NCI-H1930 (cell line): ENCODE measurements at regions not wholly inside any gene's neighbourhood (a gene's known extent, or its start where the extent isn't known, plus 50 kb on each side); places are given as distances from the start of the nearest gene placed in this dataset.

ENCODE experiments used
- DNase-seq, 2 experiments: peaks; one replicate each; lab custom pipeline; 2025; lab: John Stamatoyannopoulos, UW

DNA sequence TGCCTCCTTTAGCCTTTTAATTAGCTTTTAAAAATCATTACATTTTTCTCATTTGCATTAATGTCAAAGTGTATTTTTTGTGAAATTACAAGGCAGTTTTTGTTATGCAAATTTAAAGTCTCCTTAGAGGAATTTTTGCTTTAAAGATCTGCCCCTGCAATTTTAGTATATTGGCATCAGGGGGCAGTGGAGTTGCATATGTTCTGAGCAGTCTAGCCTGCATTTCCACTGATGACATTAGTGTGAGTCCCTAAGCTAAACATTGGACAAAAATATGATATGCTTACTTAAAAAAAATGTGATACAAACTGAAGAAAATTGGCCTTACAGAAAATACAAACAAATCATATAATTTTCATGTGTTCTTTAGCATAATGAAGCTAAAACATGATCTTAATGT is 426.5 kb downstream of the SLC4A3 start:
- no peak for DNase-seq

DNA sequence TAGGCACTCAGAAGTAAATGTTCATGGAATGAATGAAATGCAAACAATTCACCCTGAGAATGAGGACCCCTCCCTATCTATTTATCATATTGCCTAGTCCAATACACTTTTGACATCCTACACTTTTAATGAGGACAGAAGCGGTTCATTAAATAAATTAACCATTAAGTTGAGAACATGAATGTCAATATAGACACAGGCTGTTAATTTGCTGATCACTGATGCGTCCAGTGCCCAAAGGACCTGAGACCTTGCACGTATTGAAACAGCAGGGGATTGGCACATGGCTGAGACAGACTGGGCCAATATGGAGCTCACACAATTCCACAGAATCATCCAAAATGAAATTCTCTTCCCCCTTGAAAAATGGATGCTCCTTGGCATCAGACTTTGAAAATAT is 430.0 kb downstream of the SLC4A3 start:
- DNase-seq, result peak in 1 of 2 experiments; percentile 17

DNA sequence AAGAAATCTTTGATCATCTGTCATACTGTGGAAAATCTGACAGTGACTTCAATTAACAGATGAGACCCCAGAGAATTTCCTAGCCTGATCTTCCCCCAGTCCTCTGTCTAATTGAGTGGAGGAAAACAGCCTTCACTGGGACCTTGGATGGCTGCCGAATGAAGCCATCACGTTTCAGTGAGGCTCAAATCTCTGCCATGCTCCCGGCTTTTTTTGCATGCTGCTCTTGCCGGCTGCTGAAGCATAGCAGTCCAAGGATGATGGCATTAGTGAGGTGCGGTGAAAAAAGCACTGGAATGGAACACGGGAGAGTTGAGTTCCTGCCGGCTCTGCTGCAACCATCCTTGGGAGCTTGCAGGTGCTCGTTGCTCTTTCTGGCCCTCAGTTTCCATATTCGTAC is 430.5 kb downstream of the SLC4A3 start:
- no peak for DNase-seq

DNA sequence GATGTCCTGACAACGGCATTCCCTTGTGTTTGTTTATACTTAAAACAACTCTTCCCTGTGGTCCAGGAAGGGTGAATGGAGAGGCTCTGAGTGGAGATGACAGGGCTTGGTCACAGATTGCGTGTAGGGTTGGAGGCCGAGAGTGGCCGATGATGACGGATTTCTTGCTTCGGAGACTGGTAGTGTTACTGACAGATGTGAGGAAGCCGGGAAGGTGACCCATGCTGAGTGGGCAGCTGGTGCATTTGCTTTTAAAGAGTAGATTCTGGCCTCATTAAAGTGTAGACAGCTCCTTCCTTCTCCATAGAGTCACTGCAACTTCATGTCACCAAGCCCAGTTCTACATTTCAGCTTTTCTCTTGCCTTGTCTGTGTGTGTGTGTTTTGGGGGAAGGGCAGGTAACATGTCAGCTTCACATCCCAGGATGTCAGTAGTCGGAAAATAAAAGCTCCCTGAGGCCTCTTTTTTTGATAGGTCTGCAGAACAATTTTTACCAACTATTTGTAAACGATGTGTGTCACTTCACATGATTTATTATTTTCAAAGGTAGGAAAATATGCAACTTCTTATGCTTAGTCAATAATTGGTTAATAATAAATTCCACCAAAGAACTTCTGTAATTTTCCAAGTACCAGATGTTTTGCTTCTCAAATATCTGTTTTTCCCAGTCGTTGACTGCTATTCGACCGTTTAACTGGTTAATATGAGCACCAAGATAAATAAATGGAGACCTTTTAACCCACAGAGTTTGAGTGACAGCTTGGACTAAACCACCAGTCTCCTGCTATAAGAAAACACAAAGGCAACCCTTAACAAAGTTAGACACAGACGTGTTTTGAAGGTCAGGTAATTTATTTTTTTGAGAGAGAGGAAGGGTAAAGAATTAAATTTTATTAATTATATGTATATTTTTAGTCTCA is 436.9 kb downstream of the SLC4A3 start:
- DNase-seq, result no peak

DNA sequence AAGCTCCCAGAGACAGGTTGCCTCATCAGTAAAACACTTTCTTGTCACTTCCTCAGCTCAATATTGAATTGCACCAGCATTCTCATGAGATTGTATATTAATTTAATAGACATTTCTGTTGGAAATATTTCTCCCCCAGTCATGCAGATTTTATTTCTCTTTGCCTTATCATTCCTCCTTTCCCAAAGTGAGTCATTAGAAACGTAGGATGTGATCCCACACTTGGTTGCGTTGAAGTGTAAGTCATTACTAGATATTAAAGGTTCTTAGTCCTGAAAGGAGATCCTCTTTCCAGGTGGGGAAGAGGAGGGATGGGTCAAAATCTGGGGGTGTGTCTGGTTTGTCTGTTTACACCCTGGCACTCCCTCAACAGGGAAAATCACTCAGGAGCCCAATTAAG is 438.2 kb downstream of the SLC4A3 start:
- DNase-seq, result no peak

DNA sequence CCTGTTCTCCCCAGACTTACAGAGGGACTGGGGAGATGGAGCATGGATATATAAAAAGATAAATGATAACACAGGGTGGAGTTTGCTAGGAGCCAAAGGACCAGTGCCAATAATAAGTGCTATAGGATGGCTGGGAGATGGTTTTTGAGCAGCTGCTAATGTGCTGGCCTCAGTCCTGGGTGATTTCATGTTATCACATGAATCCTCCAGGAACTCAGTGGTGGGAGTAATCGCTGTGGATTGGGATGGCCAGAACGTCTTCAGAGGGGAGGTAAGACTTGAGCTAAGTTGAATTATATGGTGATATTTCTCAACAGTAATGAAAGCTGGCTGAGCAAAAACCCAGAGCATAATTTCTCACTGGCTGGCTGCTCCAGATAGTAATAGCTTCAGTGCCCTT is 441.4 kb downstream of the SLC4A3 start:
- DNase-seq, result no peak

DNA sequence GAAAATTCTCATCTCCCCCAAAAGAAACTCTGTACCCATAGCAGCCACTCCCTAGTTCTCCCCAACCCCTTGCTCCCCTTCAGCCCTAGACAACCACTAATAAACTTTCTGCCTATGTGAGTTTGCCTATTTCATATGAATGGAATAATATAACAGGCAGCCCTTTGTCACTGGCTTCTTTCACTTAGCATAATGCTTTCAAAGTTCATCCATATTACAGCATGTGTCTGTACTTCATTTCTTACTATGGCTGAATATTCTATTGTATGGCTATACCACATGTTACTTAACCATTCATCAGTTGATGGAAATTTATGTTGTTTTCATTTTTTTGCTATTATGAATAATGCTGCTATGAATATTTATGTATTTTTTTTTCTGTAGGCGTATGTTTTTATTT is 442.9 kb downstream of the SLC4A3 start:
- DNase-seq, result no peak

DNA sequence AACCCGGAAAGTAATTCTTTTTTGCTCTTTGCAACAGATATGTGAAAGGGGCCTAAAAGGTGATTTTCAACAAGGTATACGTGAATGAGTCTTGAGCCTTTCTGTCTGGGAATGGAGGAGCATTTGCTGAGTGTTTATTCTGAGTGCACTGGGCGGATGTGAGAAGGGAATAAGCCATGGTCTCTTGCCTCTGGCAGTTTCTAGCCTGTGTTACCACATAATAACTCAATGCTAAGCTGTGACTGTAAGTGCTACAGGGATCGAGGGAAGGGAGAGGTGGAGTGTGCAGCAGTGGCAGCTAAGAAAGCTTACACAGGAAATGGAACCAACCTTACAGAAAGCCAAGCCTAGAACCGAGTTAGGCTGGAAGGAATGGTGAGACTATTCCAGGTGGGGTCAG is 444.3 kb downstream of the SLC4A3 start:
- no peak for DNase-seq

DNA sequence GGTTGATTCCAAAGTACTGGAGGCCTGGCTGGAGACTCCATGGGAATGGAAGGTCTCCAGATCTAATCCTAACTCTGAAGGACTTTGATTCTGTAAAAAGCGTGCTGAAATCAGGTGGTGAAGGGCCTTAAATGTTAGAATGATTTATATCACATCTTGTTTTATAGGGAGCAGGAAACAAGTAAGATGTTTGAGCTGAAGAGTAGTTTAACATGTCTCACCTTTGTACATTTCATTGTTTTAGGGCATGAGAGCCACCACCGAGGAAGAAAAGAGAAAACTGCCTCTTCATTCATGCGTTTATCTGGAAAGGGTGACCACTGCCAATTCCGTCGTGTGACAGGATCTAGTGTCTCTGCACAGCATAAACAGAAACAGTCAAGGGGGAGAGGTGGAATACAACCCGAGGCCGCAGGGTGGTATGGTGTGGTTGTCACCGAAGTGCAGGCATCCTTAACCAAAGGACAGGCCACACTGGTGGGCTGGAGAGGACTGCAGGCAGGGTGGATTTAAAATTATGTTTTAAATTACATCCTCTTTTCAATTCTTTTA is 445.3 kb downstream of the SLC4A3 start:
- DNase-seq, result no peak

DNA sequence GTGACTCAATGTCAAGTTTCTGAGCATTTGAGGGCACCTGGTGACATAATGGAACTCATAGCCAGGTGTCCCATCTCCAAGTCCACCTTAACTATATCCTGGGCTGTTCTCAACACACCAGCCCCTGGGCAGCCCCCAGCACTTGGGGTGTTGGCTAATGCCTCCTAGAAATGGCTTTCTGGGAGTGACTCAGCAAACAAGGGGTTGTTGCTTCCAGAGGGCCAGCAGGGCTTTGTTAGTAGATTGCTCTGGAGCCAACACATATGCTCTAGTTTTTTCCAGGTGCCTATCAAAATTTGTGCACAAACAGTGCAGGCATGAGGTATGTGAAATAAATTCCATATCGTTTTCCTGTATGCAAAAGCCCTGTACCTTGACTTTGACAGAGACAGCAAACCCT is 448.4 kb downstream of the SLC4A3 start:
- DNase-seq, result no peak

DNA sequence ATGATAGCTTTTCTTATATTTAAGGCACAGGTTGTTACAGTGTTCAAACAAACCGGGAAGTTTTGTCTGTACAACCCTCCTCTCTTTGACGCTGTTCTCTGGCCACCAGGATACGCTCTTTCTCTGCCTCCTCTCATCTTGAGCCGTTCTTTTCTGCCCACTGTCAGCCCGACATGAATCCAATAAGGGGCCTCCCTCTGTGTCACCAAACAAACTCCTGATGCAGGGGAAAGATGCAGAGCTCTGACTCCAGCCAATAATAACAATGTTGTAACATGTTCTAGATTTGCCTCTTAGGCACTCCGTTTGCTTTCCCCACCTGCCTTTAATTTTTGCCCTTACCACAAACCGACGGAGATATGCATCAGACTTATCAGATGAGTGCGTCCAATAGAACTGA is 449.3 kb downstream of the SLC4A3 start:
- no peak for DNase-seq

DNA sequence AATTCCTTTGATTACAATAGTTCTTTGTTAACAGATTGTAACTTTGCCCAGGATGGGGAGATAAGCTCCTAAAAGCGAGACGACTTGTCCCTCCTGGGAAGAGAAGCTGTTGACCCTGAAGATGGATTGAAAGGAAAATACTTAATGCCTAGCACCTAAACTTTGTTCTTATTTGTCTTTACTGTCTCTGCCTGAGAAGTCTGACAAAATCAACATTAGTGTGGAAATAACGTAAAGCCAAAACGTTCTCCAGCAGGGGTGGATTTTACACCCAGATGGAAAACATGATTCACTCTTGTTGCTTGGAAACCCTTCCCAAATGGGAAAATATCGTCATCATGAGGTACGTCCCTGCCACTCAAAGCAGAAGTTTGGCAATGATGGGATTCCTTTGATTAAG is 450.1 kb downstream of the SLC4A3 start:
- no peak for DNase-seq

DNA sequence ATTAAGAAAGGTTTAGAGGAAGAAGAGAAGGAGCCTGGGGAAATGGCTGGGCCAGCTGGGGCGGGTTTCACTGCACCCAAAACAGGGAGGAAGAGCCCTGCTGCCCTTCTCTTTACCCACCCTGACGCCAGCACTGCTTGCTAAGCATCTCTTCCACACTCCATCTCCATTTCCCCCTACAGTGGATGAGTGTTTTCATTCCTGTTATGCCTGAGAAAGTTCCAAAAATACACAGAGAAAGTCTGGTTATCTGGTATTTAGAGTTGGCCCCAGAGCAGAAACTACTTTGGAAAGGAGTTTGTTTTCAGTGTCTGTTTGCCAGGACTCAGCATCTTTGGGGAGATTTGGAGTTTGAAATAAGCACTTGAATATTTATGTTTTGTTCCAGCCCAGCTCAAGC is 451.0 kb downstream of the SLC4A3 start:
- DNase-seq, result no peak

DNA sequence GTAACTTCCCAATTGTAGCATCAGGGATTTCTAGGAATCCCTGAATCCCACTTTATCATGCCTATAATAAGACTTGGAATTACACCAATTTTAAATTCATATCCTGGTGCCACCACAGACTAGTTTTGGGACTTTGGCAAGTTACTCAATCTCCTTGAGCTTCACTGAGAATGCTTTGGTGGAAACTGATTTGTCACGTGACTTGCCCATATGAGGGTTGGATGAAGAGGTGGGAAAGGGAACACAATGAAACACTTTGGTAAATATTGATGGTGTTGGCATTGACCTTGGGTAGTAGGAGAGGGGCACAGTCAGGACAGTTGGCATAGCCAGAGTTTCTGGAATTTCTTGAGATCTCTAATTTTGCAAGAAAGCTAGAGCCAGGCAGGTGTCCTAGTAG is 452.2 kb downstream of the SLC4A3 start:
- DNase-seq, result no peak

DNA sequence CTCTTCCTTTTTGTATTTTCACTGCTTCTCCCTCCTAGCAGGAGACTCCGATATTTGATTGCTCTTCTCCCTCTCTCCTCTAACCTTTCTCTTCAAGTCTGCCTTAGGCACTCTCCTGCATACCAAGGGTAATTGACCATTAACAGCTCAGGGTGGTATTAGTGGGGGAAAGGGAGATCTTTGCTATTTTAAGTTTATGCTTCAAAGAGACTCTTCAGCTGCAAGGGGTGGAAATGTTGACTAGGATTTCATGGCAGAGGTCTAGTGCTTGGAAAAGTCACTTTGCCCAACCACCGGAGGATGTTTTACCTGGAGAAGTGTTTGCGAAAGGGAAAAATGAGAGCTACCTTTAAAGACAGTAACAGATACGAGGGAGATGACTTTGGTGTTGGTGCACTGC is 453.7 kb downstream of the SLC4A3 start:
- no peak for DNase-seq

DNA sequence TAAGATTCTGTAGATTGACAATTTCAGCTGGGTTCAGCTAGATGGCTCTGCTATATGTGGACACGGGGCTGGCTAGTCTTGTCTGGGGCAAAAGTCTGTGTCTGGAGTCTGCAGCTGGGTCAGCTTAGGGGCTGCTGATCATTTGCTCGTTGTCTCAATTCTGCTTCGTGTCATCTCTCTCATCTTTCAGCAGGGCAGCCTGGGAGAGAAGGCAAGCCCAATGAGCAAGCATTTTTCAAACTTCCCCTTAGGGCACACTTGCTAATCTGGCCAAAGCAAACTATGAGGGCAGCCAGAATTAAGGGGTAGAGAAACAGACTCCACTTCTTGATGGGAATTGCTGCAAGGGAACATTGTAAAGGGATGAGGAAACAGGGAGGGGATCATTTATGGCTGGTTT is 462.6 kb downstream of the SLC4A3 start:
- no peak for DNase-seq

DNA sequence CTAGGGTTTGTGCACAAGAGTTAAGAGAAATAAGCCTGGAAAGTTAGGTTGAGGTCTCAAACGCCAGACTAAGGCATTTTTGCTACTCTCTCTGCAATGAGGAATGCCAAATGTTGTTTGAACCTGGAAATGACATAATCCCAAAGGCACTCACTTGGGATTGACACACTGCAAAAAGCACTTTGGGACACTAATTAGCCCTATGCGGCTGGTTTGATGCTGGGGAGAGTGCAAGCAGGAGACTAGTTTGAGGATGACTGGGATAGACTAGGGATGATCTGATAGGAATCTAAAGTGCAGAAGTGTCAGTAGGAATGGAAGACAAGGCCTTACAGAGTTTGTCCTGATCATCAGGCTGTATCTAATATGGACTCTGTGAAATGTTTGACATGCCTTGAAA is 469.0 kb downstream of the SLC4A3 start:
- no peak for DNase-seq

DNA sequence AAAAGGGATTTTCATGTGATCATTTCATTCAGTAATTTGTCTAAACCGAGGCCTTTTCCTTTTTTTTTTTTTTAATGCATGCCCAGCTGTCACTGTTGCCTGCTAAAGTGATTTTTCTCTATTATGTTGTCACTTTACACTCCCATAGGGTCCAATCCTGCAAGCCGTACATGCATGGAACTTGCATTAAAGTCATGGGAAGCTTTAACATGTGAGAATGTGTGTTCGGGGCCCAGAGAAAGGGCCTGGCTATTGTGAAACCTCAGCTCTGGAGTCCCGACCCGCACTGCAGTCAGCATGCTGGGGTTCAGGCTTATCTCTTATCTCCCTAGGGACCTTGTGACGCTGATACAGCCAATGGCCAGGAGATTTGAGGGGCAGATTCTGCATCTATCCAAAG is 474.6 kb downstream of the SLC4A3 start:
- no peak for DNase-seq

DNA sequence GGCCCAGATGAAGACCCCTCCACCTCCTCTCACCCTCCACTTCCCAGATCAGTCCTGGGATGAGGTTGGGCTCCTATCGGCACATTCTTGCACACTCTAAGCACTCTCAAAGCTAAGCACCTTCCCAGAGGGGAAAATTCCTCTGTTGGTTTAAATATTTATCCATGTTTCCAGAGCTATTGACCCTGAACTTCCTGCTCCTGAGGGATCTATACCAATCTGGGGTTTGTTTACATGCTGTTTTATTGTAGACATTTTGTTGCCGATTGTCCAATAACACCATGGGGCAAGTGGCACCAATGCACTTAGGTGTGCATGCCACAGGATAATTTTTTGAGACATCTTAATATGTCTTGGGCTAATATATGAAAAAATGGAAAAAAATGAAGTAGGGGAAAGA is 476.2 kb downstream of the SLC4A3 start:
- DNase-seq, result no peak

DNA sequence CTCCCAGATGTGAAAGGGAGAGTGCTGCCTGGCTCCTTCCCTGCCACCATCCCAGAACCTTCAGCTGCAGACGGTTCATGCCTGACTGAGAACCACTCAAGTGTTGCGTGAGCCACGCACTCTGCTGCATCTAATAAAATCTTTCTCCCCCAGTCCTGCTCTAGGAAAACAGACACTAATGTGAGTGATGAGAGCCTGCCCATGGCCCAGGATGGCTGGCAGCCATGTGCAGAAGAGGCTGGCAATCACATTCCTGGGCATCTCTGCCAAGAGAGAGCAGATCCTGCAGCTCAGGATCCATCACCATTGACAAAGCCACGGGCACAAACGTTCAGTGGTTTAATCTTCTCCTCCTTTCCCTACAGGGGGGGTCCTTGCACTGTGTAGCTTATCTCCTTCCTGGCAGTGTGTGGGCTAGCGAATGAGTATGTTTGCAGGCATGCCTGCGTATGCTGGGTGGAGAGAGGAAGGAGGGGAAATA is 477.5 kb downstream of the SLC4A3 start:
- no peak for DNase-seq

DNA sequence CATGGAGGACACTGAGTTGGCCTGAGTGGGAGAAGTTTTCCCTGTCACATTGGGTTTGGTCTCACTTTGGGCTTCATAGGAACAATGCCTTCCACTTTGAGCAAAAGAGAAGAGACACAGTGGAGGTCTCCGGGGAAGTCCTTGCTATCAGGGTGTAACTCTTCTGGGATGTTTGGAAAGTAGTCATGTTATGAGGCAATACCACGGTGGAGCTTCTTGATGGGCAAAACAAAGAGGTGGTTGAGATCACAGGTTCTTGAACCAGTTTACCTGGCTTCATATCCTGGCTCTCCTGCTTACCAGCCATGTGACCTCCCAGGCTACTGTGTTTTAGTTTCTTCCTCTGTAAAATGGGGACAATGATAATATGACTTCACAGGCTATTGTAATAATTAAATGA is 478.6 kb downstream of the SLC4A3 start:
- no peak for DNase-seq

DNA sequence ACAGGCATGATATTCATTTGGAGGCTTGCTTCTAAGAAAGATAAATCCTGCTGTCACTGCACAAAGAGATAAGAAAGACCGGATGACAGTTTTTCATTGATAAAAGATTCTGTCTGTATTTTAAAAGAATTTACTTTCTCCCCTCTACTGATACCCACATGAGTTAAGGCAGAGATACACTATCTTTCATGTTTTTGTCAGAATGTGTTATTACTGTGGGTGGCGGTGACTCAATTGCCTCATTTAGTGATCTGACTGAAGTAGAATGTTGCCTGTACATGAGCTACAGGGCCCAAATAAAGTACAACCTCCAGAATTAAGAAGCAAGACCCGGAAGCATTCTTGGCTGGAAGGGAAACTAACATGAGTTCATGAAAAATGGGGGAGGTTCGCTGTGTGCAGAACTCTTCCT is 480.0 kb downstream of the SLC4A3 start:
- DNase-seq, result no peak

DNA sequence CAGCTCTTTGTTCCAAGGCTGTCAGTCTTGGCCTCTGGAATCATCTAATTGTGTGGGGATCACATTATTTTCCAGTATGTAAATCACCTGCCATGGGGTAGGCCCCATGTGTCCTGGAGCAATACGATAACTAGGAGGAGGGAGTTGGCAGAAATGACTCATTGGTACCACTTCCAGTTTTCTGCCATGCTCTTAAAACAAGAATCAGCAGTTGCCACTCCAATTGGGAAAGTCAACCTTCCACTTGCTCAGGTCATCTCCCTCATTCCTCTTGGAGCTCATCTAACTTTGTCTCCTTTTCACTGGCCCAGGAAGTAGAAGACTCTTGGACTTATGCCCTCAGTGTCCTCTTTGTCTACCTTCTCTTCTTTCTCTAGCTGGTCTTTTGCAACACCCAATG is 487.0 kb downstream of the SLC4A3 start:
- no peak for DNase-seq

DNA sequence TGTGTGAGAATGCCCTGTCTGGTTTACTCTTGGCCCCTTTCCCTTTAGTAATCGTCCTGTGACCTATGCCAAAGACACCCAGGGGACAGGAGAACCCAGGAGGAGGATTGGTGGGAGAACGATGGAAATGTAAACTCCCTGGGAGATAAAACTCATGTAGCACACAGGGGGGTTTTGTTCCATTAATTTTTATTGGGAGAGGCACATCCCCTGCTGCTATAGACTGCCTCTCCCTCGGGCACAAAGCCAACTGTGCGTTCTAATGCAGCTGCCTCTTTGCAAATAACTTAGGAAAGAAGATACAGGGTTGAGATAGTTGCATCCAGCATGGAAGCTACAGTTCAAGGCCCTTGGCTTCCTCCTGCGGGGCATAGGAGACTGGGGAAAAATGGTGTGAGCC is 489.6 kb downstream of the SLC4A3 start:
- DNase-seq, result no peak
